Panc1 (cell line): ENCODE measurements at regions not wholly inside any gene's neighbourhood (a gene's known extent, or its start where the extent isn't known, plus 50 kb on each side); places are given as distances from the start of the nearest gene placed in this dataset.

Experiments
- POLR2AphosphoS5 ChIP-seq: IDR thresholded peaks from 2 replicates; pipeline ENCODE4 v1.6.1; 2012; ENCODE audit warnings: mild to moderate bottlenecking, low read depth, low read length, moderate library complexity
- SIN3A ChIP-seq: IDR thresholded peaks from 2 replicates; pipeline ENCODE4 v1.6.1; 2012; ENCODE audit warnings: low read depth, mild to moderate bottlenecking, low read length, moderate library complexity, borderline replicate concordance; ENCODE audit not compliant: insufficient read depth
- TCF7L2 ChIP-seq: IDR thresholded peaks from 2 replicates; pipeline ENCODE4 v1.6.1; 2011; ENCODE audit warnings: mild to moderate bottlenecking, low read depth, low read length, inconsistent platforms
- TF ChIP-seq, protein P1 (sequence below): fragments of 450-650 bp; IDR thresholded peaks from 2 replicates; pipeline ENCODE4 v1.5.1; 2017; ENCODE audit warnings: mild to moderate bottlenecking
- TF ChIP-seq, protein P2 (sequence below), 2 experiments: IDR thresholded peaks; 2 replicates each; pipeline ENCODE4 v1.6.1; 2011 to 2012; ENCODE audit warnings: low read depth in 2 of 2, control low read depth in 1 of 2, low read length in 1 of 2, mild to moderate bottlenecking in 1 of 2, moderate library complexity in 1 of 2; ENCODE audit not compliant: insufficient read depth in 1 of 2

DNA sequence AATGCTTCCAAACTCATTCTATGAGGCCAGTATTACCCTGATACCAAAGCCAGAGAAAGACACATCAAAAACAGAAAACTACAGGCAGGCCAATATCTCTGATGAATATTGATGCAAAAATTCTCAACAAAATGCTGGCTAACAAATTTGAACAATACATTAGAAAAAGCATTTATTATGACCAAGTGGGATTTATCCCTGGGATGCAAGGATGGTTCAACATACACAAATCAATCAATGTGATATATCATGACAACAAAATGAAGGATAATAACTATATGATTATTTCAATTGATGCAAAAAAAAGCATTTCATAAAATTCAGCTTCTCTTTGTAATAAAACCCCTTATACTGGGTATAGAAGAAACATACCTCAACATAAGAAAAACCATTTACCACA, 550.9 kb downstream of the ADCYAP1 start:
- TF ChIP-seq, protein P1, sequence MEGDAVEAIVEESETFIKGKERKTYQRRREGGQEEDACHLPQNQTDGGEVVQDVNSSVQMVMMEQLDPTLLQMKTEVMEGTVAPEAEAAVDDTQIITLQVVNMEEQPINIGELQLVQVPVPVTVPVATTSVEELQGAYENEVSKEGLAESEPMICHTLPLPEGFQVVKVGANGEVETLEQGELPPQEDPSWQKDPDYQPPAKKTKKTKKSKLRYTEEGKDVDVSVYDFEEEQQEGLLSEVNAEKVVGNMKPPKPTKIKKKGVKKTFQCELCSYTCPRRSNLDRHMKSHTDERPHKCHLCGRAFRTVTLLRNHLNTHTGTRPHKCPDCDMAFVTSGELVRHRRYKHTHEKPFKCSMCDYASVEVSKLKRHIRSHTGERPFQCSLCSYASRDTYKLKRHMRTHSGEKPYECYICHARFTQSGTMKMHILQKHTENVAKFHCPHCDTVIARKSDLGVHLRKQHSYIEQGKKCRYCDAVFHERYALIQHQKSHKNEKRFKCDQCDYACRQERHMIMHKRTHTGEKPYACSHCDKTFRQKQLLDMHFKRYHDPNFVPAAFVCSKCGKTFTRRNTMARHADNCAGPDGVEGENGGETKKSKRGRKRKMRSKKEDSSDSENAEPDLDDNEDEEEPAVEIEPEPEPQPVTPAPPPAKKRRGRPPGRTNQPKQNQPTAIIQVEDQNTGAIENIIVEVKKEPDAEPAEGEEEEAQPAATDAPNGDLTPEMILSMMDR, result no peak
- TF ChIP-seq POLR2AphosphoS5 (no peak), SIN3A (no peak), TCF7L2 (no peak)
- TF ChIP-seq, protein P2, sequence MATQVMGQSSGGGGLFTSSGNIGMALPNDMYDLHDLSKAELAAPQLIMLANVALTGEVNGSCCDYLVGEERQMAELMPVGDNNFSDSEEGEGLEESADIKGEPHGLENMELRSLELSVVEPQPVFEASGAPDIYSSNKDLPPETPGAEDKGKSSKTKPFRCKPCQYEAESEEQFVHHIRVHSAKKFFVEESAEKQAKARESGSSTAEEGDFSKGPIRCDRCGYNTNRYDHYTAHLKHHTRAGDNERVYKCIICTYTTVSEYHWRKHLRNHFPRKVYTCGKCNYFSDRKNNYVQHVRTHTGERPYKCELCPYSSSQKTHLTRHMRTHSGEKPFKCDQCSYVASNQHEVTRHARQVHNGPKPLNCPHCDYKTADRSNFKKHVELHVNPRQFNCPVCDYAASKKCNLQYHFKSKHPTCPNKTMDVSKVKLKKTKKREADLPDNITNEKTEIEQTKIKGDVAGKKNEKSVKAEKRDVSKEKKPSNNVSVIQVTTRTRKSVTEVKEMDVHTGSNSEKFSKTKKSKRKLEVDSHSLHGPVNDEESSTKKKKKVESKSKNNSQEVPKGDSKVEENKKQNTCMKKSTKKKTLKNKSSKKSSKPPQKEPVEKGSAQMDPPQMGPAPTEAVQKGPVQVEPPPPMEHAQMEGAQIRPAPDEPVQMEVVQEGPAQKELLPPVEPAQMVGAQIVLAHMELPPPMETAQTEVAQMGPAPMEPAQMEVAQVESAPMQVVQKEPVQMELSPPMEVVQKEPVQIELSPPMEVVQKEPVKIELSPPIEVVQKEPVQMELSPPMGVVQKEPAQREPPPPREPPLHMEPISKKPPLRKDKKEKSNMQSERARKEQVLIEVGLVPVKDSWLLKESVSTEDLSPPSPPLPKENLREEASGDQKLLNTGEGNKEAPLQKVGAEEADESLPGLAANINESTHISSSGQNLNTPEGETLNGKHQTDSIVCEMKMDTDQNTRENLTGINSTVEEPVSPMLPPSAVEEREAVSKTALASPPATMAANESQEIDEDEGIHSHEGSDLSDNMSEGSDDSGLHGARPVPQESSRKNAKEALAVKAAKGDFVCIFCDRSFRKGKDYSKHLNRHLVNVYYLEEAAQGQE (IDR thresholded peaks at IDR 0.05; ENCODE audit: insufficient read depth in 1 of 2, low read depth in 2 of 2, low read length in 1 of 2), result no peak
